ENCODE measurements at regions not wholly inside any gene's neighbourhood (a gene's known extent, or its start where the extent isn't known, plus 50 kb on each side); places are given as distances from the start of the nearest gene placed in this dataset.
"Not testable (repeated sequence)": the region's sequence is repeated elsewhere in the genome, so short reads cannot be mapped to it uniquely, and the experiment has no call there.

DNA sequence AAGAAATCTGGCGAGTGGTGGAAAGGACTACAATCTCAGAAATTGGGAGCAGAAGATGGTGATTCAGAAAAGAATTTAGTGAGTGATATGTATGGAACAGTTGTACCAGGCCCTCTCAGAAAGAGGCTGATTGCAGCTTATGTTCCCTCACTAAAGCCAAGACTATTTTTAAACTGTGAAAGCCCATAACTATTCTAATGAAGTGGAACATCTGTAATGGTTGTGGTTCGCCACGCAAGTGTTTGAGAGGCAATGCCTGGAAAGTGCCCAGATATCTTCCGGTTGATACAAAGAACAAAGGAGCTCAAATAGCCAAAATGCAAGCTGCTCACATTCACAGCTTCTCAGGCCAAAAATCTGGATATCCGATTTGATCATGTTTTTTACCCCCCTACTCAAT lies 1250.7 kb downstream of the RAPGEF2 start:
- Mint-ChIP-seq H3K9me3 (ENCODE audit: unreplicated experiment) (no peaks in the 10 kb centered on the region), H3K27me3 (ENCODE audit: insufficient read depth, unreplicated experiment) (no peaks in the 10 kb centered on the region), H3K27ac (ENCODE audit: unreplicated experiment) (no peak overlapping the region), H3K4me3 (ENCODE audit: unreplicated experiment) (no peak overlapping the region), H3K36me3 (ENCODE audit: insufficient read depth, unreplicated experiment) (no peaks in the 10 kb centered on the region), H3K4me1 (ENCODE audit: low read depth, unreplicated experiment) (no peaks in the 10 kb centered on the region)
- Histone ChIP-seq H3K4me1 (no peaks in the 10 kb centered on the region), H3K4me3 (ENCODE audit: low read depth, low read length) (no peak overlapping the region), H3K27me3 (replicated peaks; ENCODE audit: control insufficient read depth, insufficient read depth, low read length) (no peaks in the 10 kb centered on the region), H3K36me3 (ENCODE audit: control insufficient read depth, insufficient read depth, low read length) (no peaks in the 10 kb centered on the region), H3K9me3 (no peaks in the 10 kb centered on the region)
- CTCF ChIA-PET, result no interaction called here
- intact Hi-C loops (cut with micrococcal nuclease; ENCODE audit: unreplicated experiment), result no loop called here
- POLR2A ChIA-PET, result no interaction called here
- TF ChIP-seq, protein P1, sequence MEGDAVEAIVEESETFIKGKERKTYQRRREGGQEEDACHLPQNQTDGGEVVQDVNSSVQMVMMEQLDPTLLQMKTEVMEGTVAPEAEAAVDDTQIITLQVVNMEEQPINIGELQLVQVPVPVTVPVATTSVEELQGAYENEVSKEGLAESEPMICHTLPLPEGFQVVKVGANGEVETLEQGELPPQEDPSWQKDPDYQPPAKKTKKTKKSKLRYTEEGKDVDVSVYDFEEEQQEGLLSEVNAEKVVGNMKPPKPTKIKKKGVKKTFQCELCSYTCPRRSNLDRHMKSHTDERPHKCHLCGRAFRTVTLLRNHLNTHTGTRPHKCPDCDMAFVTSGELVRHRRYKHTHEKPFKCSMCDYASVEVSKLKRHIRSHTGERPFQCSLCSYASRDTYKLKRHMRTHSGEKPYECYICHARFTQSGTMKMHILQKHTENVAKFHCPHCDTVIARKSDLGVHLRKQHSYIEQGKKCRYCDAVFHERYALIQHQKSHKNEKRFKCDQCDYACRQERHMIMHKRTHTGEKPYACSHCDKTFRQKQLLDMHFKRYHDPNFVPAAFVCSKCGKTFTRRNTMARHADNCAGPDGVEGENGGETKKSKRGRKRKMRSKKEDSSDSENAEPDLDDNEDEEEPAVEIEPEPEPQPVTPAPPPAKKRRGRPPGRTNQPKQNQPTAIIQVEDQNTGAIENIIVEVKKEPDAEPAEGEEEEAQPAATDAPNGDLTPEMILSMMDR (IDR thresholded peaks at IDR 0.05; ENCODE audit: insufficient read depth in 1 of 2, low read depth in 1 of 2, low read length in 1 of 2, severe bottlenecking in 1 of 2, unreplicated experiment in 1 of 2), result no peak
- no TSS peak for BruUV-seq (replicated peaks)
- DNase-seq, result no peak

- H3K27me3 ChIP-seq (replicated peaks; ENCODE audit: control insufficient read depth, insufficient read depth, low read length), result no peaks in the 10 kb centered on the region
- Mint-ChIP-seq H3K9me3 (ENCODE audit: unreplicated experiment) (no peaks in the 10 kb centered on the region), H3K4me3 (ENCODE audit: unreplicated experiment) (no peak overlapping the region), H3K27me3 (ENCODE audit: insufficient read depth, unreplicated experiment) (no peaks in the 10 kb centered on the region), H3K27ac (ENCODE audit: unreplicated experiment) (no peak overlapping the region), H3K36me3 (ENCODE audit: insufficient read depth, unreplicated experiment) (no peaks in the 10 kb centered on the region), H3K4me1 (ENCODE audit: low read depth, unreplicated experiment) (no peaks in the 10 kb centered on the region)
- ChIA-PET CTCF (no interaction called here), POLR2A (no interaction called here)
- H3K36me3 ChIP-seq (ENCODE audit: control insufficient read depth, insufficient read depth, low read length), result no peaks in the 10 kb centered on the region
- no peak for DNase-seq
- intact Hi-C loops (cut with micrococcal nuclease; ENCODE audit: unreplicated experiment), result no loop called here
- H3K9me3 ChIP-seq, result no peaks in the 10 kb centered on the region
- TF ChIP-seq, protein P1 (IDR thresholded peaks at IDR 0.05; ENCODE audit: insufficient read depth in 1 of 2, low read depth in 1 of 2, low read length in 1 of 2, severe bottlenecking in 1 of 2, unreplicated experiment in 1 of 2), result no peak
- no TSS peak for BruUV-seq (replicated peaks)
- no peak overlapping the region for H3K4me3 ChIP-seq (ENCODE audit: low read depth, low read length)
- H3K4me1 ChIP-seq, result no peaks in the 10 kb centered on the region
Observed at GRCh38 chr4:160362478-160362877, 1259.6 kb downstream of the RAPGEF2 start.

- Mint-ChIP-seq H3K9me3 (ENCODE audit: unreplicated experiment) (no peaks in the 10 kb centered on the region), H3K27me3 (ENCODE audit: insufficient read depth, unreplicated experiment) (no peaks in the 10 kb centered on the region), H3K27ac (ENCODE audit: unreplicated experiment) (no peak overlapping the region), H3K4me1 (ENCODE audit: low read depth, unreplicated experiment) (no peaks in the 10 kb centered on the region), H3K4me3 (ENCODE audit: unreplicated experiment) (no peak overlapping the region), H3K36me3 (ENCODE audit: insufficient read depth, unreplicated experiment) (no peaks in the 10 kb centered on the region)
- DNase-seq, result no peak
- Histone ChIP-seq H3K4me1 (no peaks in the 10 kb centered on the region), H3K9me3 (no peaks in the 10 kb centered on the region), H3K4me3 (ENCODE audit: low read depth, low read length) (no peak overlapping the region), H3K27me3 (replicated peaks; ENCODE audit: control insufficient read depth, insufficient read depth, low read length) (no peaks in the 10 kb centered on the region), H3K36me3 (ENCODE audit: control insufficient read depth, insufficient read depth, low read length) (no peaks in the 10 kb centered on the region)
- CTCF ChIA-PET, result no interaction called here
- TF ChIP-seq, protein P1 (IDR thresholded peaks at IDR 0.05; ENCODE audit: insufficient read depth in 1 of 2, low read depth in 1 of 2, low read length in 1 of 2, severe bottlenecking in 1 of 2, unreplicated experiment in 1 of 2), result no peak
- no TSS peak for BruUV-seq (replicated peaks)
- POLR2A ChIA-PET, result no interaction called here
- intact Hi-C loops (cut with micrococcal nuclease; ENCODE audit: unreplicated experiment), result loop anchor here (2.0 kb wide), 1 partner anchor 417 kb away; no protein-coding TSS in a partner anchor
Observed at GRCh38 chr4:160364217-160364616, 1261.3 kb downstream of the RAPGEF2 start.

DNA sequence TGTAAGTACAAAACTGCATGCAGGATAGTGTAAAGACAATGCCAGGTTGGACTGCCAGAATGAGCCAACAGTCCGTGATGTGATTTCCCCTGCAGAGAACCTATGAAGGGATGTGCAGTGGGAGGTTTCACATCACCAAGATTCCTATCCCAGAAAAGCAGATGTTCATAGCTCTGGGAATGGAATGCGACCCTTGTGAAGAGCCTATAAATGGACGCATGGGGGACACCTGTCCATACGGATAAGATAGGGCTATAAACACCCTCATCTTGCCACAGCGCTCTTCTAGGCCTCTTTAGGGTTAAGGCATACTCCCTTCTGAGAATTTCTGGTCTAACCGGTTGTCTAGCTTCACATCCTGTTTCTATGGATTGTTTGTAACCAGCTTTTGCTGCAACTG lies 1261.8 kb downstream of the RAPGEF2 start:
- DNase-seq; BruUV-seq (replicated peaks); H3K27me3 Mint-ChIP-seq (ENCODE audit: insufficient read depth, unreplicated experiment); H3K27ac Mint-ChIP-seq (ENCODE audit: unreplicated experiment); H3K4me3 Mint-ChIP-seq (ENCODE audit: unreplicated experiment); H3K36me3 ChIP-seq (ENCODE audit: control insufficient read depth, insufficient read depth, low read length); CTCF ChIA-PET; H3K9me3 ChIP-seq; H3K4me1 ChIP-seq; H3K9me3 Mint-ChIP-seq (ENCODE audit: unreplicated experiment); H3K4me1 Mint-ChIP-seq (ENCODE audit: low read depth, unreplicated experiment); H3K4me3 ChIP-seq (ENCODE audit: low read depth, low read length); H3K27me3 ChIP-seq (replicated peaks; ENCODE audit: control insufficient read depth, insufficient read depth, low read length); H3K36me3 Mint-ChIP-seq (ENCODE audit: insufficient read depth, unreplicated experiment); POLR2A ChIA-PET: not testable (repeated sequence)
- intact Hi-C loops (cut with micrococcal nuclease; ENCODE audit: unreplicated experiment), result loop anchor here (2.0 kb wide), 1 partner anchor 418 kb away; no protein-coding TSS in a partner anchor

- H3K4me1 ChIP-seq; H3K36me3 Mint-ChIP-seq (ENCODE audit: insufficient read depth, unreplicated experiment); H3K9me3 Mint-ChIP-seq (ENCODE audit: unreplicated experiment); H3K4me3 ChIP-seq (ENCODE audit: low read depth, low read length); POLR2A ChIA-PET; CTCF ChIA-PET; BruUV-seq (replicated peaks); H3K27me3 ChIP-seq (replicated peaks; ENCODE audit: control insufficient read depth, insufficient read depth, low read length); H3K36me3 ChIP-seq (ENCODE audit: control insufficient read depth, insufficient read depth, low read length); H3K4me1 Mint-ChIP-seq (ENCODE audit: low read depth, unreplicated experiment); H3K9me3 ChIP-seq; H3K27me3 Mint-ChIP-seq (ENCODE audit: insufficient read depth, unreplicated experiment); H3K27ac Mint-ChIP-seq (ENCODE audit: unreplicated experiment); DNase-seq; H3K4me3 Mint-ChIP-seq (ENCODE audit: unreplicated experiment): not testable (repeated sequence)
- intact Hi-C loops (cut with micrococcal nuclease; ENCODE audit: unreplicated experiment), result loop anchor here (2.0 kb wide), 1 partner anchor 419 kb away; no protein-coding TSS in a partner anchor
Observed at GRCh38 chr4:160365383-160365782, 1262.5 kb downstream of the RAPGEF2 start.

All from Caco-2 (cell line).